T-helper 1 cell (primary cell): ENCODE measurements at regions not wholly inside any gene's neighbourhood (a gene's known extent, or its start where the extent isn't known, plus 50 kb on each side); places are given as distances from the start of the nearest gene placed in this dataset.
"Not testable (repeated sequence)": the region's sequence is repeated elsewhere in the genome, so short reads cannot be mapped to it uniquely, and the experiment has no call there.

Experiments
- DNase-seq, 5 donors: peaks; one replicate each; pipeline ENCODE4 v3.0.0-alpha.2; 2012 to 2020

GRCh38 chr1:38746941-38747600 is 112.5 kb downstream of the RRAGC start:
- DNase-seq = peak in 1 of 5 donors; percentile 30

- no peak for DNase-seq
These were observed 113.1 kb downstream of the RRAGC start for GRCh38 chr1:38746402-38746935.

GRCh38 chr1:38745476-38746401 is 113.8 kb downstream of the RRAGC start:
- peak in 1 of 5 donors; percentile 35 for DNase-seq

- no peak for DNase-seq
These were observed 114.9 kb downstream of the RRAGC start for GRCh38 chr1:38744452-38745350.

GRCh38 chr1:38743184-38743583 is 116.4 kb downstream of the RRAGC start:
- no peak for DNase-seq

- DNase-seq = no peak
These were observed 118.2 kb downstream of the RRAGC start for GRCh38 chr1:38741341-38741740.

- DNase-seq = no peak
These were observed 119.1 kb downstream of the RRAGC start for GRCh38 chr1:38740487-38740886.

GRCh38 chr1:38738207-38738606 is 121.4 kb downstream of the RRAGC start:
- no peak for DNase-seq

GRCh38 chr1:38736399-38736798 is 123.2 kb downstream of the RRAGC start:
- no peak for DNase-seq

- no peak for DNase-seq
These were observed 123.9 kb downstream of the RRAGC start for GRCh38 chr1:38735651-38736161.

GRCh38 chr1:38733761-38734160 is 125.8 kb downstream of the RRAGC start:
- no peak for DNase-seq

- no peak for DNase-seq
These were observed 128.8 kb downstream of the RRAGC start for GRCh38 chr1:38730511-38731397.

GRCh38 chr1:38728585-38728908 is 131.0 kb downstream of the RRAGC start:
- DNase-seq = no peak

GRCh38 chr1:38727684-38728584 is 131.6 kb downstream of the RRAGC start:
- DNase-seq = no peak

GRCh38 chr1:38725321-38725961 is 134.1 kb downstream of the RRAGC start:
- DNase-seq = not testable (repeated sequence)

GRCh38 chr1:38724160-38725131 is 135.1 kb downstream of the RRAGC start:
- no peak for DNase-seq

GRCh38 chr1:38721816-38722215 is 137.8 kb downstream of the RRAGC start:
- DNase-seq = no peak

- DNase-seq = no peak
These were observed 139.7 kb downstream of the RRAGC start for GRCh38 chr1:38719880-38720279.

- DNase-seq = no peak
These were observed 141.5 kb downstream of the RRAGC start for GRCh38 chr1:38718031-38718430.
